Sigmoid colon (tissue), 6 donors: ENCODE measurements at regions not wholly inside any gene's neighbourhood (a gene's known extent, or its start where the extent isn't known, plus 50 kb on each side); places are given as distances from the start of the nearest gene placed in this dataset.

Source experiments
- DNase-seq: peaks from one replicate; pipeline ENCODE4 v3.0.0-alpha.2; 2019
- H3K27ac ChIP-seq, 4 donors: fragments of 200-600 bp; sonication (generic); one replicate each; pipeline ENCODE4 v1.5.1; 2016 to 2019; ENCODE audit warnings: mild to moderate bottlenecking in 1 of 4
- H3K27me3 ChIP-seq, 3 donors: fragments of 200-600 bp; sonication (generic); one replicate each; pipeline ENCODE4 v1.5.1; 2019; ENCODE audit warnings: mild to moderate bottlenecking in 1 of 3
- H3K36me3 ChIP-seq, 4 donors: fragments of 200-600 bp; sonication (generic); one replicate each; pipeline ENCODE4 v1.5.1; 2016 to 2019
- H3K4me1 ChIP-seq, 4 donors: fragments of 200-600 bp; sonication (generic); one replicate each; pipeline ENCODE4 v1.5.1; 2017 to 2019
- H3K4me3 ChIP-seq, 4 donors: fragments of 200-600 bp; sonication (generic); one replicate each; pipeline ENCODE4 v1.5.1; 2017 to 2019; ENCODE audit warnings: mild to moderate bottlenecking in 2 of 4, moderate library complexity in 1 of 4
- H3K9me3 ChIP-seq, 4 donors: fragments of 200-600 bp in 3 of 4; sonication (generic) in 3 of 4; one replicate each; pipeline versions ENCODE4 v1.5.1 to v1.6.1; 2013 to 2019
- CTCF ChIP-seq, 4 experiments: fragments of 450-650 bp in 3 of 4; fragments of 200-600 bp in 1 of 4; IDR thresholded peaks; one replicate each; pipeline ENCODE4 v1.5.1; 2016 to 2019; ENCODE audit warnings: antibody characterized with exemption in 4 of 4, mild to moderate bottlenecking in 3 of 4, moderate library complexity in 2 of 4
- EP300 ChIP-seq, 4 donors: sonication (generic); formaldehyde crosslinking; IDR thresholded peaks; one replicate each; pipeline ENCODE4 v1.6.1; 2017; ENCODE audit warnings: antibody characterized with exemption in 4 of 4
- POLR2A ChIP-seq, 2 donors: fragments of 450-650 bp; IDR thresholded peaks; one replicate each; pipeline ENCODE4 v1.6.1; 2016; ENCODE audit warnings: antibody characterized with exemption in 2 of 2, mild to moderate bottlenecking in 2 of 2, moderate library complexity in 2 of 2
- POLR2AphosphoS5 ChIP-seq, 4 donors: sonication (generic); formaldehyde crosslinking; IDR thresholded peaks; one replicate each; pipeline ENCODE4 v1.6.1; 2017; ENCODE audit warnings: antibody characterized with exemption in 4 of 4
- WGBS, 2 donors: extraction: QIAGEN DNeasy Blood & Tissue Kit; methylation state at CpG; one replicate each; pipeline ENCODE4 v1.1.7; 2013; 5-methylcytosine and 5-hydroxymethylcytosine counted together
- intact Hi-C: fragments of 100-400 bp; cut with DNase I; formaldehyde crosslinking; loops from one replicate; pipeline ENCODE4 v1.15.1; 2023
- donor health status: healthy with polysubstance abuse.
- donor health status: healthy.

- H3K4me1 ChIP-seq: no peaks in the 10 kb centered on the region
- intact Hi-C loops: loop anchor here (10.0 kb wide), 1 partner anchor 57 kb away; no protein-coding TSS in a partner anchor
- WGBS, 2 donors: 72 to 81% methylated on average over 7 of the region's 7 CpGs
- no peaks in the 10 kb centered on the region for H3K9me3 ChIP-seq
- H3K4me3 ChIP-seq: no peak overlapping the region
- H3K36me3 ChIP-seq: no peaks in the 10 kb centered on the region
- DNase-seq: no peak
- no peak overlapping the region for H3K27ac ChIP-seq
- peaks cover 0 to 19% (median 0%) of the 10 kb centered on the region in 3 donors for H3K27me3 ChIP-seq
- no peak for TF ChIP-seq POLR2A (IDR thresholded peaks at IDR 0.05)
- TF ChIP-seq POLR2AphosphoS5 (IDR thresholded peaks at IDR 0.05): no peak
- no peak for TF ChIP-seq EP300 (IDR thresholded peaks at IDR 0.05)
- no peak for TF ChIP-seq CTCF (IDR thresholded peaks at IDR 0.05)
Observed at GRCh38 chr15:77771616-77772015, 138.9 kb upstream of the LINGO1 start.

- Histone ChIP-seq H3K27ac (no peak overlapping the region), H3K9me3 (no peaks in the 10 kb centered on the region), H3K4me1 (no peaks in the 10 kb centered on the region), H3K4me3 (no peak overlapping the region), H3K27me3 (peaks cover 0 to 31% (median 3%) of the 10 kb centered on the region in 3 donors), H3K36me3 (no peaks in the 10 kb centered on the region)
- 78 to 84% methylated on average over 7 of the region's 7 CpGs for WGBS, 2 donors
- intact Hi-C loops: loop anchor here (10.0 kb wide), 1 partner anchor 55 kb away; no protein-coding TSS in a partner anchor
- DNase-seq: no peak
- TF ChIP-seq CTCF (IDR thresholded peaks at IDR 0.05): no peak
- TF ChIP-seq POLR2AphosphoS5 (IDR thresholded peaks at IDR 0.05): no peak
- no peak for TF ChIP-seq EP300 (IDR thresholded peaks at IDR 0.05)
- TF ChIP-seq POLR2A (IDR thresholded peaks at IDR 0.05): no peak
Observed at GRCh38 chr15:77769700-77770099, 137.0 kb upstream of the LINGO1 start.

- no peak for TF ChIP-seq EP300 (IDR thresholded peaks at IDR 0.05)
- no peak for TF ChIP-seq CTCF (IDR thresholded peaks at IDR 0.05)
- no peak for TF ChIP-seq POLR2A (IDR thresholded peaks at IDR 0.05)
- no peak for TF ChIP-seq POLR2AphosphoS5 (IDR thresholded peaks at IDR 0.05)
- Histone ChIP-seq H3K4me1 (no peaks in the 10 kb centered on the region), H3K4me3 (no peak overlapping the region), H3K27me3 (peaks cover 0 to 31% (median 3%) of the 10 kb centered on the region in 3 donors), H3K36me3 (no peaks in the 10 kb centered on the region), H3K27ac (no peak overlapping the region), H3K9me3 (no peaks in the 10 kb centered on the region)
- no peak for DNase-seq
- intact Hi-C loops: no loop called here
- WGBS, 2 donors: 46 to 63% methylated on average over 7 of the region's 7 CpGs
Observed at GRCh38 chr15:77768521-77769078, 135.9 kb upstream of the LINGO1 start.

- H3K4me3 ChIP-seq: no peak overlapping the region
- 44 to 53% methylated on average over 5 of the region's 5 CpGs for WGBS, 2 donors
- no peak overlapping the region for H3K27ac ChIP-seq
- peaks cover 0 to 34% (median 3%) of the 10 kb centered on the region in 3 donors for H3K27me3 ChIP-seq
- no peaks in the 10 kb centered on the region for H3K36me3 ChIP-seq
- TF ChIP-seq POLR2A (IDR thresholded peaks at IDR 0.05) (no peak), CTCF (IDR thresholded peaks at IDR 0.05) (no peak), POLR2AphosphoS5 (IDR thresholded peaks at IDR 0.05) (no peak), EP300 (IDR thresholded peaks at IDR 0.05) (no peak)
- H3K4me1 ChIP-seq: no peaks in the 10 kb centered on the region
- H3K9me3 ChIP-seq: no peaks in the 10 kb centered on the region
- DNase-seq: no peak
- intact Hi-C loops: no loop called here
Observed at GRCh38 chr15:77768107-77768506, 135.4 kb upstream of the LINGO1 start.

- H3K27ac ChIP-seq: no peak overlapping the region
- H3K4me1 ChIP-seq: no peaks in the 10 kb centered on the region
- H3K27me3 ChIP-seq: peaks cover 0 to 36% (median 3%) of the 10 kb centered on the region in 3 donors
- intact Hi-C loops: no loop called here
- no peak for DNase-seq
- no peaks in the 10 kb centered on the region for H3K36me3 ChIP-seq
- no peaks in the 10 kb centered on the region for H3K9me3 ChIP-seq
- H3K4me3 ChIP-seq: no peak overlapping the region
- WGBS, 2 donors: 52 to 75% methylated on average over 4 of the region's 4 CpGs
- TF ChIP-seq POLR2AphosphoS5 (IDR thresholded peaks at IDR 0.05) (no peak), POLR2A (IDR thresholded peaks at IDR 0.05) (no peak), CTCF (IDR thresholded peaks at IDR 0.05) (no peak), EP300 (IDR thresholded peaks at IDR 0.05) (no peak)
Observed at GRCh38 chr15:77764095-77764494, 131.4 kb upstream of the LINGO1 start.
